GM19467 (cell line): ENCODE measurements at regions not wholly inside any gene's neighbourhood (a gene's known extent, or its start where the extent isn't known, plus 50 kb on each side); places are given as distances from the start of the nearest gene placed in this dataset.

ENCODE experiments used
- ATAC-seq: cut with Tn5 transposase; IDR thresholded peaks from one replicate; pipeline ENCODE4 v1.9.1; 2021; ENCODE audit warnings: mild to moderate bottlenecking, moderate library complexity; ENCODE audit not compliant: unreplicated experiment

DNA sequence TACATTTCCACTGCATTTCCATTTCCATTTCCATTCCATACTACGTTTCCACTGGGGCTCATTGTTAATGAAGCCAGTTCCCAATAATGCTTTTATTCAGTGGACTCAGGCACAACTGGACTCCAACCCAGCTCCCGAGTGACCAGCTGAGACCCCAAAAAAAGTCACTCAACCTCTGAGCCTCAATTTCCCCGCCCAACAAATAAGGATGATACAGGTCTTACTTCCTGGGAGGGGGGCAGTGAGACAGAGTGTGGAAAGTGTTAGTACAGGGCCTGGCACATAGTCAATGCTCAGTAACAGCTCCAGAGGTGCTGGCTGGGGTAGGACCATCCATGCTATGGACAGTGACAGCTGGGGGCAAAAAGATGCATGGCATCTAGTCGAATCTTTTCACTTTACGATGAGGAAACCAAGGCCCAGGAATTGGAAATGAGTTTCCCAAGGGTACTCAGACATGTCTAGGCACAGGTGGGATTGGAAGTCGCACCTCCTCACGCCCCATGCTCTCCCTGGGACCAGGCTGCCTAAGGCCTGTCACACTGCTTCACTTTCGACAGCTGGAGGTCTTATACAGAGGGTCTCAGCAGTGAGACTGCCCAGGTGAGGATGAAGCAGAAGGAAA lies 226.5 kb downstream of the ANAPC1 start:
- ATAC-seq, result no peak

DNA sequence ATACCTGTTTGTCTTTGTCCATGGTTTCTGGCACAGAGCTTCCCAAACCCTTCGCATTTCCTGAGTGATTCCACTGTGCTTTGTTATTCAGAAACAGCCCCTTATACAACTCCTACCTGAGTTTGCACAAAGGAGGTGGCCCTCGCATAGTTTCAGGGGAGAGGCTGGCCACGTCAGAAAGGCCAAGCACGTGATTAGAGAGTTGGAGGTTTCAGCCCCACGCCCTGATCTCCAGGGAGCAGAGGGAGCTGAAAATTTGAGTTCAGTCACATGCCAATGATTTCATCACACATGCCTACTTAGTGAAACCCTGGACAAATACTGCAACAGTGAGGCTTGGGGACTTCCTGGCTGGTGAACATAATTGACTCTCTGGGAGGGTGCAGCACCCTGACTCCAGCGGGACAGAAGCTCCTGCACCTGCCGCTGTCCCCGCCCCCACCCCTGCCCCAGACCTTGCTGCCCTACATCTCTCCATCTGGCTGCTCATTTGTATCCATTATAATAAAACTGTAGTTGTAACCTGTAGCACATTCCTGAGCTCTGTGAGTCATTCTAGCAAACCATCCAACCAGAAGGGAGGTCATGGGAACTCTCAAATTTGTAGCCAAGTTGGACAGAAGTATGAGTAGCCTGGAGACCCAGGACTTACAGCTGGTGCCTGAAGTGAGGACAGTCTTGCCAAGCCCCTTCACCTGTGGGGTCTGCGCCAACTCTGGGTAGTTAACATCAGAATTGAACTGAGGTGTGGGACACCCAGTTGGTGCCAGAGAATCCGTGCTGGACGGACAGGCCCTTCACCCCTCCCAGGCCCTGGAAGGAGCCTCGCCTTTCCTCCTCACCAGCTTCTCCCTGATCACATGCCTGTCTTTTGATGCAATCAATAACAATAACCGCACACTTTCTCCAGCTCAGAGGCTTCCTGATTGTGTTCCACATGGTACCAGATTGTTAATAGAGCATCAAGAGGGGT lies 224.3 kb downstream of the ANAPC1 start:
- ATAC-seq, result no peak

DNA sequence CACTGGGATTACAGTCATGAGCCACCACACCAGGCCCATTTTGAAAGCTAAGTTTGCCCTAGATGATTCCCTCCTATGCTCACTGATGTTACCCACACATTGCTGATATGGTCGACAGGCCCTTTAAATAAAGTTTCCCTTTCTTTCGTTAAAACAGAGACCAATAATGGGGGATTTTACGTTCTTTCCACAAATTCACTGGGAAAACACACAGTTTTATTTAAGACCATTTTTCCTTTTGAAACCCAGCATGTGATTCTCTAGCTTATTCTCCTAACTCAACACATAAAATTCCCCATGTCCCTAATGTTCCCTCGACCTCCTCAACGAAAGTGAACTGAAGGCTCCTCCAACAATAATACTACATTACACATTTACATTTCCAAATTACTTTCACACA lies 223.2 kb downstream of the ANAPC1 start:
- no peak for ATAC-seq

- no peak for ATAC-seq
Measured at GRCh38 chr2:111661286-111661940, 222.6 kb downstream of the ANAPC1 start.

- no peak for ATAC-seq
Measured at GRCh38 chr2:111662039-111662770, 221.8 kb downstream of the ANAPC1 start.

GRCh38 chr2:111662771-111663470 lies 221.1 kb downstream of the ANAPC1 start:
- no peak for ATAC-seq

GRCh38 chr2:111663471-111664274 lies 220.3 kb downstream of the ANAPC1 start:
- ATAC-seq, result no peak

- no peak for ATAC-seq
Measured at GRCh38 chr2:111664275-111664850, 219.6 kb downstream of the ANAPC1 start.

GRCh38 chr2:111665011-111665410 lies 219.0 kb downstream of the ANAPC1 start:
- ATAC-seq, result no peak

DNA sequence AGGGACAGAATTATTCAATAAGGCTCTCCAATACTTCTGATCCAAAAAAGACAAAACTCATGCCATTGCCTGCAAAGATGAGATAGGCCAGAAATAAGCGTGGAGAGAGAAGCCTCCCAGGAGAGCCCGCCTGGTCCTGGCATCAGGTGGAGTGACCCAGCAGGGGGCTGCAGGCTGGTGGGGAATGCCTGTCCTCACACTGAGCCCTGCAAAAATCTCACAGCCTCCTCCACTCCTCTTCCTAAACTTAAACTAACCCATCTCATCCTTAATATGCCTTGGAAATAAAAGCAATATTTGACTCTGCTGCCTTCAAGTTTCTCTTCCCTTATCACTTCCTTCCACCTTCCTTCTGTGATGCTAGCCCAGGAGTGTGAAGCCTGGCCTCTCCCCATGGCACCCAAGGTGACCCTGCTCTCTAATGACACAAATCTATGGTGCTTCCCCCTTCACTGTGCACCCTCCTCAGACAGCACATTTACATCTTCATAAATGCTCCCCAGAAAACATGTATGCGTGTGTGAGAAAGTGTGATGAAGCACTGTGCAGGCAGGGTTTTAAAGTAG lies 218.4 kb downstream of the ANAPC1 start:
- ATAC-seq, result no peak

DNA sequence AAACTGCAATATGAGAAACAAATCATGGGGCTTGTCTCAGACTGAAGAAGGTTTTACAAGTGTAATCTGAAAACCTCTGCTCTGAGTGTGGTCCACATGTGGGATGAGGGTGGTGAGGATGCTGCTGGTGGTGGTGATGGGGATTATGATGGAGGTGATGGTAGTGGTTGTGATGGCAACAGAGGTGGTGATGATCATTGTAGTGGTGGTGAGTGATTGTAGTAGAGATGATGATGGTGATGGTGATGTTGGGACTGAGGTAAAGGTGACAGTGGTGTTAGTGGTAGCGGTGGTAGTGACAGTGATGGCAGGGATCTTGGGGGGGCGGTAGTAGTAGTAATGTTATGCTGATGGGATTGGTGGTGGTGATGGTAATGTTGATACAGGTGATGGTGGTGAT lies 217.8 kb downstream of the ANAPC1 start:
- no peak for ATAC-seq

DNA sequence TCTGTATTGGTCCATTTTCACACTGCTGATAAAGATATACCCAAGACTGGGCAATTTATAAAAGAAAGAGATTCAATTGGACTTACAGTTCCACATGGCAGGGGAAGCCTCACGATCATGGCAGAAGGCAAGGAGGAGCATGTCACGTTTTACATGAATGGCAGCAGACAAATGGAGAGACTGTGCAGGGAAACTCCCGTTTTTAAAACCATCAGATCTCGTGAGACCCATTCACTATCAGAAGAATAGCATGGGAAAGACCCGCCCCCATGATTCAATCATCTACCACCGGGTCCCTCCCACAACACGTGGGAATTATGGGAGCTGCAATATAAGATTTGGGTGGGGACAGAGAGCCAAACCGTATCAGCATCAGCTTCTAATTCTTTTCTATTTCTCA lies 217.0 kb downstream of the ANAPC1 start:
- no peak for ATAC-seq

DNA sequence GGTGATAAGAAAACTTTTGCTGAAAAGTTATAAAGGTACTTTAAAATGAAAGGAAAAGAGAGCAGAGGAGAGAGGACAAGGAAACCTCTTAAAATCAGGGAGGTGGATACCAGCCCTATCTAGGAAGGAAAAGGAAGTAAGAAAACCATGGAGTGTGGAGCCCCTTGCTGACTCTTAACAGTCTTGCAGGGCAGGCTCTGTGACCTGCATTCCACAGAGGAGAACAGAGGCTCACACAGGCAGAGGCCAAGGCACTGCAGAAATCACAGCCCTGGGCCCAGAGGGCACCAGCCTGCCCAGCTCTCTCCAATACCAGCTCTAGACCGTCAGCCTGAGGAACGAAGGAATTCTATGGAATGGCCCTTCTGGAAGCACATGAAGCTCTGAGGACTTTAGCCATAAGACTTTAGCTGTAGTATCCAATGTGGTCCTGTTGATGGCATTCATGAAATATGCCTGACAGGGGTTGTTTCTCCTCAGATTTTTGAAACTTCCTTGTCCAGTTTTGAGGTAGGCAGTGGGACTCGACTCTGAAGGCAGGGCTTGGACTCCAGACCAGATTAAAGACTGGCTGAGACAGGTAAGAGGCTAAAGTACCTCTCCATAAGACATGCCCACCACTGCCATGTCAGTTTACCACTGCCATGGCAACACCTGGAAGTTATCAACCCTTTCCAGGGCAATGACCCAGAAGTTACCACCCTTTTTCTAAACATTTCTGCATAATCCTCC lies 216.3 kb downstream of the ANAPC1 start:
- ATAC-seq, result no peak

DNA sequence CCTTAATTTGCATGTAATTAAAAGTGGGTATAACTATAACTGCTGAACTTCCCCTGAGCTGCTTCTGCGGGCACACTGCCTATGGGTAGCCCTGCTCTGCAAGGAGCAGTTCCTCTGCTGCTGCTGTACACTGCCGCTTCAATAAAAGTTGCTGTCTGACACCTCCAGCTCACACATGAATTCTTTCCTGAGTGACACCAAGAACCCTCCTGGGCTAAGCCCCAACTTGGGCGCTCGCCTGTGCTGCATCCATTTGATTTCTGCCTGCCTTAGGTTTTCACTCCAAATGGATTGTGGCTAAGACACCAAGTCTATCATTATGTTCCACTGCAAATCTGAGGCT lies 215.7 kb downstream of the ANAPC1 start:
- no peak for ATAC-seq

DNA sequence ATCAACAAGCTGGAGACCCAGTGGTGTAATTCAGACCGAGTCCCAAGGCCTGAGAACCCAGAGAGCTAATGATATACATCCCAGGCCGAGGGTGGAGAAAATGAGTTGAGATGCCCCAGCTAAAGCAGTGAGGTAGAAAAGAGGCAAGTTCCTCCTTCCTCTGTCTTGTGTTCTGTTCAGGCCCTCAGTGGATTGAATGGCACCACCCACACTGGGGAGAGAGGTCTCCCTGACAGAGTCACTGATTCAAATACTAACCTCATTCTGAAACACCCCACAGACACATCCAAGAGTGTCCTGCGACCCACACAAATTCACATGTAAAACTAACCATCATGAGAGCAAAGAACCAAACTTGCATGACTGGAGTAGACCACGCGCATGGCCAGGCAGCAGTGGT lies 215.3 kb downstream of the ANAPC1 start:
- ATAC-seq, result no peak

GRCh38 chr2:111669928-111670695 lies 213.9 kb downstream of the ANAPC1 start:
- no peak for ATAC-seq

- ATAC-seq, result no peak
Measured at GRCh38 chr2:111670776-111671175, 213.2 kb downstream of the ANAPC1 start.
